Peyer's patch (tissue), 4 donors: ENCODE measurements at regions not wholly inside any gene's neighbourhood (a gene's known extent, or its start where the extent isn't known, plus 50 kb on each side); places are given as distances from the start of the nearest gene placed in this dataset.

Experiments
- POLR2A ChIP-seq, 2 donors: fragments of 450-650 bp; IDR thresholded peaks; one replicate each; pipeline ENCODE4 v1.5.1; 2017; ENCODE audit warnings: antibody characterized with exemption in 2 of 2, mild to moderate bottlenecking in 2 of 2, moderate library complexity in 2 of 2
- TF ChIP-seq, protein P1 (sequence below), 6 experiments: fragments of 450-650 bp in 4 of 6; fragments of 200-600 bp in 2 of 6; sonication (generic) in 1 of 6; IDR thresholded peaks; one replicate each; pipeline ENCODE4 v1.5.1; 2017 to 2019; ENCODE audit warnings: antibody characterized with exemption in 6 of 6, mild to moderate bottlenecking in 3 of 6, moderate library complexity in 1 of 6

DNA sequence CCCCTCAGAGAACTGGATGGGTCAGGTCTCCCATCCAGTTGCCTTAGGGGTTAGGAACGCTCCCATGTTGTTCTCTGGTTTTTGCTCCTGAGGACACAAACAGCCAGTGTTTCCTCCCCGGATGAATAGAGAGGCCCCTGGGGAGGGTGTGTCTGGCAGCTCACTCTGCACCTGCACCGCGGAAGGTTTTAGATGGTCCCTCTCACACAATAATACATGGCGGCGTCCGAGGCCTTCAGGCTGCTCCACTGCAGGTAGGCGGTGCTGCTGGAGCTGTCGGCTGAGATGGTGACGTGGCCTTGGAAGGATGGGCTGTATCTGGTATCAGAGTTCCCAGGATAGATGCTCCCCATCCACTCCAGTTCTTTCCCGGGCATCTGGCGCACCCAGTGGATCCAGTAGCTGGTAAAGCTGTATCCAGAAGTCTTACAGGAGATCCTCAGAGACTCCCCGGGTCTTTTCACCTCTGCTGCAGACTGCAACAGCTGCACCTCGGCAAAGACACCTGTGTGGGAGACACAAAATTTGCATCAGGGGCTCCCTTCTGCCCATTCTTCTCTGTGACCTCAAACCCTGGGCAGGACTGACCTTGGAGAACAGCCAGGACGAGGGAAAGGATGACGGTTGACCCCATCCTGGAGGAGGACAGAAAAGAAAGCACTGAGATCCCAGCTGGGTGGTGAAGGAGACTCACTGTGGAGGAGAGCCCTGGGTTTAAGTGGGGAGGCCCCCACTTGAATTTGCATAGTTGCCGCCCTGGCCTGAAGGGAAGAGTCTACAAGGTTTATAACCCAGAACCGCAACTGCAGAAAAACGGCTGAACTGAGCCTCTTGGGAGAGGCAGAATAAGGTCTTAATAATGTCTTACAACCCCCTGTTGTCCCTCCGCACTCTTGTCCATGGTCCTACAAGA lies 1324.8 kb downstream of the TMEM121 start:
- TF ChIP-seq, protein P1, sequence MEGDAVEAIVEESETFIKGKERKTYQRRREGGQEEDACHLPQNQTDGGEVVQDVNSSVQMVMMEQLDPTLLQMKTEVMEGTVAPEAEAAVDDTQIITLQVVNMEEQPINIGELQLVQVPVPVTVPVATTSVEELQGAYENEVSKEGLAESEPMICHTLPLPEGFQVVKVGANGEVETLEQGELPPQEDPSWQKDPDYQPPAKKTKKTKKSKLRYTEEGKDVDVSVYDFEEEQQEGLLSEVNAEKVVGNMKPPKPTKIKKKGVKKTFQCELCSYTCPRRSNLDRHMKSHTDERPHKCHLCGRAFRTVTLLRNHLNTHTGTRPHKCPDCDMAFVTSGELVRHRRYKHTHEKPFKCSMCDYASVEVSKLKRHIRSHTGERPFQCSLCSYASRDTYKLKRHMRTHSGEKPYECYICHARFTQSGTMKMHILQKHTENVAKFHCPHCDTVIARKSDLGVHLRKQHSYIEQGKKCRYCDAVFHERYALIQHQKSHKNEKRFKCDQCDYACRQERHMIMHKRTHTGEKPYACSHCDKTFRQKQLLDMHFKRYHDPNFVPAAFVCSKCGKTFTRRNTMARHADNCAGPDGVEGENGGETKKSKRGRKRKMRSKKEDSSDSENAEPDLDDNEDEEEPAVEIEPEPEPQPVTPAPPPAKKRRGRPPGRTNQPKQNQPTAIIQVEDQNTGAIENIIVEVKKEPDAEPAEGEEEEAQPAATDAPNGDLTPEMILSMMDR (IDR thresholded peaks at IDR 0.05) = no peak
- TF ChIP-seq POLR2A (IDR thresholded peaks at IDR 0.05) = no peak
